Neural cell (in vitro differentiated cells): ENCODE measurements at regions not wholly inside any gene's neighbourhood (a gene's known extent, or its start where the extent isn't known, plus 50 kb on each side); places are given as distances from the start of the nearest gene placed in this dataset.

ENCODE experiments used
- CTCF ChIP-seq: fragments of 450-650 bp; IDR thresholded peaks from 2 replicates; pipeline ENCODE4 v1.5.1; 2014; ENCODE audit warnings: antibody characterized with exemption, mild to moderate bottlenecking, moderate library complexity; ENCODE audit not compliant: poor library complexity, severe bottlenecking
- EP300 ChIP-seq: fragments of 450-650 bp; conservative IDR thresholded peaks from 2 replicates; pipeline ENCODE4 v1.6.1; 2014; ENCODE audit warnings: antibody characterized with exemption, mild to moderate bottlenecking, moderate library complexity; ENCODE audit not compliant: poor library complexity, severe bottlenecking
- EZH2 ChIP-seq: fragments of 200-600, 300-800 bp; shearing (Covaris generic), sonication (generic); IDR thresholded peaks from 2 replicates; pipeline ENCODE4 v1.6.1; 2014; ENCODE audit warnings: antibody characterized with exemption, low read length, borderline replicate concordance, mild to moderate bottlenecking; ENCODE audit not compliant: insufficient read depth, poor library complexity, severe bottlenecking
- MXI1 ChIP-seq: fragments of 450-650 bp; conservative IDR thresholded peaks from 2 replicates; pipeline ENCODE4 v1.6.1; 2014; ENCODE audit warnings: antibody characterized with exemption, mild to moderate bottlenecking; ENCODE audit not compliant: poor library complexity, severe bottlenecking
- POLR2AphosphoS5 ChIP-seq: IDR thresholded peaks from 2 replicates; pipeline ENCODE4 v1.6.1; 2012
- RAD21 ChIP-seq: fragments of 450-650 bp; conservative IDR thresholded peaks from 2 replicates; pipeline ENCODE4 v1.6.1; 2014; ENCODE audit warnings: antibody characterized with exemption, mild to moderate bottlenecking, moderate library complexity
- REST ChIP-seq: IDR thresholded peaks from 2 replicates; pipeline ENCODE4 v1.6.1; 2012; ENCODE audit warnings: borderline replicate concordance
- SMC3 ChIP-seq: fragments of 450-650 bp; conservative IDR thresholded peaks from 2 replicates; pipeline ENCODE4 v1.6.1; 2014; ENCODE audit warnings: antibody characterized with exemption, mild to moderate bottlenecking, moderate library complexity; ENCODE audit not compliant: poor library complexity
- TAF1 ChIP-seq: IDR thresholded peaks from 2 replicates; pipeline ENCODE4 v1.6.1; 2012; ENCODE audit warnings: low read depth

GRCh38 chr10:83990126-83990525 is 149.2 kb upstream of the GHITM start:
- no peak for TF ChIP-seq EZH2
- no peak for TF ChIP-seq CTCF
- no peak for TF ChIP-seq POLR2AphosphoS5
- no peak for TF ChIP-seq TAF1
- TF ChIP-seq SMC3: no peak
- TF ChIP-seq RAD21: no peak
- no peak for TF ChIP-seq REST
- no peak for TF ChIP-seq EP300
- TF ChIP-seq MXI1: no peak
